ENCODE measurements at regions not wholly inside any gene's neighbourhood (a gene's known extent, or its start where the extent isn't known, plus 50 kb on each side); places are given as distances from the start of the nearest gene placed in this dataset.

GRCh38 chr15:101570241-101570640 is 80.7 kb upstream of the PCSK6 start:
- in situ Hi-C loops (cut with MboI; ENCODE audit: low pct_unique_long_range_greater_than_20kb, low sequenced_read_pairs, unreplicated experiment) = no loop called here
- TF ChIP-seq, protein P1, sequence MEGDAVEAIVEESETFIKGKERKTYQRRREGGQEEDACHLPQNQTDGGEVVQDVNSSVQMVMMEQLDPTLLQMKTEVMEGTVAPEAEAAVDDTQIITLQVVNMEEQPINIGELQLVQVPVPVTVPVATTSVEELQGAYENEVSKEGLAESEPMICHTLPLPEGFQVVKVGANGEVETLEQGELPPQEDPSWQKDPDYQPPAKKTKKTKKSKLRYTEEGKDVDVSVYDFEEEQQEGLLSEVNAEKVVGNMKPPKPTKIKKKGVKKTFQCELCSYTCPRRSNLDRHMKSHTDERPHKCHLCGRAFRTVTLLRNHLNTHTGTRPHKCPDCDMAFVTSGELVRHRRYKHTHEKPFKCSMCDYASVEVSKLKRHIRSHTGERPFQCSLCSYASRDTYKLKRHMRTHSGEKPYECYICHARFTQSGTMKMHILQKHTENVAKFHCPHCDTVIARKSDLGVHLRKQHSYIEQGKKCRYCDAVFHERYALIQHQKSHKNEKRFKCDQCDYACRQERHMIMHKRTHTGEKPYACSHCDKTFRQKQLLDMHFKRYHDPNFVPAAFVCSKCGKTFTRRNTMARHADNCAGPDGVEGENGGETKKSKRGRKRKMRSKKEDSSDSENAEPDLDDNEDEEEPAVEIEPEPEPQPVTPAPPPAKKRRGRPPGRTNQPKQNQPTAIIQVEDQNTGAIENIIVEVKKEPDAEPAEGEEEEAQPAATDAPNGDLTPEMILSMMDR (IDR thresholded peaks at IDR 0.05; ENCODE audit: extremely low read depth, insufficient read depth, missing control alignments) = no peak
- no peak for DNase-seq (ENCODE audit: low spot score)

- DNase-seq (ENCODE audit: low spot score) = no peak
- TF ChIP-seq, protein P1 (IDR thresholded peaks at IDR 0.05; ENCODE audit: extremely low read depth, insufficient read depth, missing control alignments) = no peak
- in situ Hi-C loops (cut with MboI; ENCODE audit: low pct_unique_long_range_greater_than_20kb, low sequenced_read_pairs, unreplicated experiment) = no loop called here
Measured at GRCh38 chr15:101568821-101569555, 79.5 kb upstream of the PCSK6 start.

DNA sequence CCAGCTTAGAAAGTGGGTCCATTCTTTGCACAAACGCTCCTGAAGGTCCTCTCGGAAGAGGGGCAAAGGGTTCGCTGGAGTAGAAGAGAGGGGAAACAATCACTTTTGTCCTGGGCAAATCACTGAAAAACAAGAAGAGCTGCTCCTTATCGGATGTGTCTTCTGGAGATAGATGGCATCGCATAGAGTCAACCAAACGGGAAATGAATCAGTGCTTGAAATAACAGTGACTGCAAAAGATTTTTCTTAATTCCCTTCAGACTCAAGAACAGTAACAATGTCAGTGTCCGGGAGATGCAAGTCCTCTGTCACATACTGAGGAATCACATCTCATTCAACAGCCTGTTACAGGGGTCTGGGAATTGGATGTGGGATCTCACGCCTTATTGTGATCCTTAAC is 78.8 kb upstream of the PCSK6 start:
- in situ Hi-C loops (cut with MboI; ENCODE audit: low pct_unique_long_range_greater_than_20kb, low sequenced_read_pairs, unreplicated experiment) = no loop called here
- TF ChIP-seq, protein P1 (IDR thresholded peaks at IDR 0.05; ENCODE audit: extremely low read depth, insufficient read depth, missing control alignments) = no peak
- DNase-seq (ENCODE audit: low spot score) = no peak

GRCh38 chr15:101566748-101567488 is 77.4 kb upstream of the PCSK6 start:
- TF ChIP-seq, protein P1 (IDR thresholded peaks at IDR 0.05; ENCODE audit: extremely low read depth, insufficient read depth, missing control alignments) = no peak
- DNase-seq (ENCODE audit: low spot score) = no peak
- in situ Hi-C loops (cut with MboI; ENCODE audit: low pct_unique_long_range_greater_than_20kb, low sequenced_read_pairs, unreplicated experiment) = no loop called here

DNA sequence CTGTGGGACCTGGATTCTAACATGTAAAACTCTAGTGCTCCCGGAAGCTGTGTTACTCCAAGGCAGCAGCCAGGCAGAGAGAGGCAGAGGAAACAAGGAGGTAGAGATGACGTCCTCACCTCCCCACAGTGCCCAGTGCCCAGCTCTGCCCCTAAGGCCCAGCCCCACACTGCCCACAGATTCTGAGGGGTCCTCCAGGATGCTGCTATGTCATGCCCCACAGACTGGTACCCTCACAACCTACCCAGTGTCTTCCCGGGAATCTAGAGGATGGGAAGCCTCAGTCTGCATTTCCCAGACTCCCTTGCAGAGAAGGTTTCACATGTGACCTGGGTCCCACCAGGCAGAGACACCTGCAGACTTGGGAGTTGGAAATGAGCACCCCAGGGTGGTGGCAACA is 75.9 kb upstream of the PCSK6 start:
- DNase-seq (ENCODE audit: low spot score) = no peak
- TF ChIP-seq, protein P1 (IDR thresholded peaks at IDR 0.05; ENCODE audit: extremely low read depth, insufficient read depth, missing control alignments) = no peak
- in situ Hi-C loops (cut with MboI; ENCODE audit: low pct_unique_long_range_greater_than_20kb, low sequenced_read_pairs, unreplicated experiment) = no loop called here

- TF ChIP-seq, protein P1 (IDR thresholded peaks at IDR 0.05; ENCODE audit: extremely low read depth, insufficient read depth, missing control alignments) = no peak
- DNase-seq (ENCODE audit: low spot score) = no peak
- in situ Hi-C loops (cut with MboI; ENCODE audit: low pct_unique_long_range_greater_than_20kb, low sequenced_read_pairs, unreplicated experiment) = no loop called here
Measured at GRCh38 chr15:101563176-101563796, 73.8 kb upstream of the PCSK6 start.

Measured in GM13977 (cell line).